Amniotic epithelial cell (primary cell): ENCODE measurements at regions not wholly inside any gene's neighbourhood (a gene's known extent, or its start where the extent isn't known, plus 50 kb on each side); places are given as distances from the start of the nearest gene placed in this dataset.
A peak's percentile ranks its signal among the peaks of the same experiment; 100 is the strongest.

Source experiments
- DNase-seq: peaks from one replicate; pipeline ENCODE4 v3.0.0-alpha.2; 2010; ENCODE audit warnings: low read depth

DNA sequence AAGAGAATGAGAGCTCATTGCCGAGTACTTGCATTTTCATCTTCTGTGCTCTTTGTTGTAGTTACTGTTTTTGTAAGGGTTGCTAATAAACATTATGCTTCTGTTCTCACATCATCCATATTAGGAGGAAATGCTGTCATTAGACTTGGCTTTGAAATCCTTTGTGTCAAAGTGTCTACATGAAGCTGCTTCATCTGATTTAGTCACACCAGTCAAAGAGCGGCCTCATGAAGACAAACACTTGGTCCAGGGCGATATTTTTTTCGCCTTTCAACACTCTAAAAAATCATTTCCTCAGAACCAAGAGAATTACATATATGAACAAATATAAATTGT is 105.0 kb downstream of the SPRY2 start:
- no peak for DNase-seq

DNA sequence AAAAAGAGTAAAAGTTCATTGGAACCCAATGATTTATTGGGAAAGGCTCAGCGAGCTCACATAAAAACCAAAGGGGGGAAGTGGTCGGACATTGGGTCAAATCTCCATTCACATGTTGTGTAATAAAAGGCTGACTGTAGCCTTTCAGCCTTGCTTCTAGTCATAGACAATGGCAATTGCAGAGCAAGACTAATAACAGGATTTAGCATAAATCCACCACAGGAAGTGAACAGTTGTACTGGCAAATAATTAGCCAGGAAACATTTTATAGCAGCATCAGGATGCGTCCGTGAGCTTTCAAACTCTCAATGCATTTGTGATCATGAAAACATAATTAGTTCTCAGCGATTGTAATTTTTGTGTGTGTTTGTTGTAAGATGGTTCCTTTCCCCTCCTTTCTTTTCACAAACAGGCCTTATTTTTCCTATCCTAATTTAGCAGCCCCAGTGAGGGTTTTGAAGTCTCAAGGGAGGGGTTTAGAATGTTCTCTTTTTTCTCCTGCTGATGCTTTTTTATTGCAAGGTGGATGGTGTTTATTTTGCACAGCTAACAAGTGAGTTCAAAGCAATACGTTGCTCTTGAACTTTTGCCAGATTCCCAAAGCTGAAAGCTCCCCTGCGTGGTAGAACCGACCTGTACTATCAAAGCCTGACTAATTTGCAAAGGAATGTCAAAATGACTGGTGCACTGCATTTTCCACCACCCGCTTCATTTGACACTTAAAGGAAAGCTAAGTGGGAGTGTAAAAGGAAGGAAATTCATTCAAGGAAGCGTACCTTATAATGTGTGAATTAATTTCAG is 105.6 kb downstream of the SPRY2 start:
- peak; percentile 68 for DNase-seq

DNA sequence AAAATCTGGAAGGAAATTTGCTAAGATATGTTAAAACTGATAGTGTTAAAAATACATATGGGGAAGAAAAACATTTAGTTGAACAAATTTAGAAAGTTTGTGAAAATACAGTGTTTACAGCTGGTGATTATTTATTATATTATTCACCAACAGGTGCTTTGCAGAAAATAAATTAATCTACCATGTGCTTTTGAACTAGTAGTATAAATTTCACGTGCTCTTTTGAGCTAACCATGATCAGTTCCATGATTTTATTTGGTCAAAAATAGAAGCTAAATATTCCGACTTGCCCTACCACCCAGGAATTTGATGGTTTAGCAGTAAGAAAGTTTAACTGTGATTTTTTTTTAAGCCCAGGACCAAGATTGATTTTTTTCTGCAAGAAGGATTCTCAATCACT is 113.3 kb downstream of the SPRY2 start:
- DNase-seq, result no peak

DNA sequence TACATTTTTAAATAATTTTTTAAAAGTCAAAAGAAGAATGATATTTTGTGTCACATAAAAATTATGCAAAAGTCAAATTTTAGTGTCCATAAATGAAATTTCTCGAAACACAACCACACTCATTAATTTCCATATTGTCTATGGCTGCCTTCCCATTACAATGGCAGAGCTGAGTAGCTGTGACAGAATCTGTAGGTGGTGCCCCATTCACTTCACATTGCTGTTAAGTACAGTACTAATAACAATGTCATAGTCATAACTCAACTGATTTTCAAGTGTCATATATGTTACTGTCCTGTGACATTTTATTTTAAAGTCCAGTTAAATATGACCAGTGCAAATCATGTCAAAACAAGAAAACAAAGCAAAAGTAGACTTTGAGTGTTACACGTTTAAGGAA is 114.3 kb downstream of the SPRY2 start:
- no peak for DNase-seq

DNA sequence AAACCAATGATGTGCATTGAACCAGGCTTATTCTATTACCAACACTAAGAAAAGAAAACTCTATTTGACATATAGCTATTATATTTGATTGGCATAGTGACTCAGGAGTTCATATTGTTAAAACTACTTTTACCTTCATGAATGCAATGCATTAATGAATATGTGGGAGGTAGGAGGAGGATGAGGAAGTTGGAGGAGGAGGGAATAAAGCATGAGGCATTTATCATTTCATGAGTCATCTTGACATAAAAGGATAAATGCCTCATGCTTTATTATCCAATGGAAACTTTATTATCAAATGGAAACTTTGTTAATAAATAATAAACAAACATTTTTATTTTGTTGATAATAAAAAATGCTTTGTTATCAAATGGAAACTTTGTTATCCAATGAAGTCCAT is 116.5 kb downstream of the SPRY2 start:
- DNase-seq, result peak; percentile 78

DNA sequence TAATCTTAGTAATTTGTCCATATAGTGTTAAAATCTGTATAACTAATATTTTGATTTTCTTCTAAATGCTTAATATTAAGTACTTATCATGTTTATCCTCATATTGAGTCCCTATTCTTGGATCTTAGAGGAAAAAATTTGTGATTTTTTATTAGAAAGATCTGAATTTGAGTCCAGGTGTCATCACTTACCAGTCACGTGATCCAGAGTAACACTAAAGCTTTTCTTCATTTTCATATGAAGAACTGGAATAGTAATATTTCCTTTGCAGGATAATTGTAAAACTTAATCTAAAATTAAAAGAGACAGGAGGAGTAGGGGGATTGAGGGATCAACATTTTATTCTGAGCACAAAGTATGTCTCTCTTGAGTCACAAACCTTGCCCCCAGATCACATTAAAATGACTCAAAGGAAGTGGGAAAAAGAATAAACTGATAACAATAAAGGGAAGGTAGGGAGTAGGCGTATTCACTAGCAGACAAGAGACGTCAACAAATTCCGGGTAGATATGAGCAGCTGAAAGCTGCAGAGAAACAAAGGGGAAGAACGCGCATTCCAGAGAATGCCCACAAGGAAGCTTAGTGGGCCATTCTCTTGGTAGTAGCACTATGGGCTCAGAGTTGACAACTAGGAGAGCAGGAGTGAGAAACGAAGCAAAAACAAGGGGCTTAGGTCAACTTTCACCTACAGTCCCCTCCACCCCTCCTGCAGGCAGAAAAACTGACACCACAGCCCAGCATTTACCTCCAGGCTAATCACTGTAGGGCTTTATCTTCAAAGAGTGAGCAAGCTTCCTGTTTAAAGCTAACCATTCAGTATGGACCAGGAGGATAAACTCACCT is 123.1 kb downstream of the SPRY2 start:
- peak; percentile 89 for DNase-seq

DNA sequence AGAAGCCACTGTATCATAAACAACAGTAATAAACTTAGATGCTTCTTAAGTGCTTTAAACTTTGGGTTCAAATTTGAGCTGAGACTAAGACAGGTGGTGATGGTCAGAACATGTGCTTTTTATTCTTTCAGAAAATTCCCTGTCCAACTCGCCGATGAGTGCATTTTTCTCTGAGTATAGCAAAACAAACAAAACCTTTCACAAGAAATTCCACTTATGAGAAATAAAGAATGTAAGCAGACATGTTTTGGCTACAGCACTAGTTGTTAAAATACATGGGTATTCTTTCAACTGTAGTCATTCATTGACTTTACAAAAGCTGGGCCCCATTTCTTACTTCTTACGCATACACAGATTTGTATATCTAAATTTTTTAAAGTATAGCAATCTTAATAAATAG is 125.6 kb downstream of the SPRY2 start:
- peak; percentile 24 for DNase-seq

DNA sequence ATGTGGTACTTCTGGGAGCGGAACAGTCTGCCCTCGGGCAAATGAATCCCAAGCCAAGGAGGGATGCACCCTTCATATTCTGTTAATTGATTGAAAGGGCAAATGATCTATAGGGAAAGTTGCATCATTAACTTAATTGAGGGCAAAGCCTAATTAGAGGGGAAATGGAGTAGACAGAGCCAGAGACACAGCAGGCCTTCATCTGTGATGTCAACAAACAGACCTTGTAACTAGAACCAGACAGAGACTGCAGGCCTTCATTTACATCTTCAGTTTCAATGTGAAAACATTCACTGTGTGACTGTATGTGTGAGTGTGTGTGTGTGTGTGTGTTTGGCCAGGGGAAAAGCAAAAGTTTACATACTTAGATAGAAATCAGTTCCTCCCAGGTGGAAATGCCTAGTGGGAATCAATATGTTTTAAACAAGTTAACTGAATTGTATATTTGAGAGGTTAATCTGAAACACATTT is 126.4 kb downstream of the SPRY2 start:
- peak; percentile 11 for DNase-seq

DNA sequence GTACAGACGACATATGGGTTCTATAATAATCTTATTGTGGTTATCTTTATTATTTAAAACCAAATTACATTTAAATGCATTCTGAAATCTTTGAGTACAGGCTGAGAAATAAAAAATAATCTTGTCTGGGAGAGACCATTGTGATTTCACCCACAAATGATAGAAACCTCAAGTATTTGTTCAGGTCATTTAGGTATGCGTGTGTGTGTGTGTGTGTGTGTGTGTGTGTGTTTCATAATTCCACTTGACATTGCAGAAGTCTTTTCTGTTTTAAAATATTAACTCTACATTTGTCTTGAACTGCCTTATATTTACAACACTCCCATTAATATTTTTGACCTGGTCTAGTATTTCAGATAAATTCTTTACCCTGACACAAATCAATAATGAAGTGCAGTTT is 126.9 kb downstream of the SPRY2 start:
- peak; percentile 44 for DNase-seq

DNA sequence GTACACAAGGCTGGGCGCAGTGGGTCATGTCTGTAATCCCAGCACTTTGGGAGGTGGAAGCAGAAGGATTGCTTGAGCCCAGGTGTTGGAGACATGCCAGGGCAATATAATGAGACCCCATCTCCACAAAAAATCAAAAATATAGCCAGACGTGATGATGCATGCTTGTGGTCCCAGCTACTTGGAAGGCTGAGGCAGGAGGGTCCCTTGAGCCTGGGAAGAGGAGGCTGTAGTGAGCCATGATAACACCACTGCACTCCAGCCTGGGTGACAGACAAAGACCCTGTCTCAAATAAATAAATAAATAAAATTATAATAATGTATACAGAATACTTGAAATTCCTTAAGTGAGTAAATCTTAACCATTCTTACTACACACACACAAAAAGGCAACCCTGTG is 127.7 kb downstream of the SPRY2 start:
- DNase-seq, result no peak

DNA sequence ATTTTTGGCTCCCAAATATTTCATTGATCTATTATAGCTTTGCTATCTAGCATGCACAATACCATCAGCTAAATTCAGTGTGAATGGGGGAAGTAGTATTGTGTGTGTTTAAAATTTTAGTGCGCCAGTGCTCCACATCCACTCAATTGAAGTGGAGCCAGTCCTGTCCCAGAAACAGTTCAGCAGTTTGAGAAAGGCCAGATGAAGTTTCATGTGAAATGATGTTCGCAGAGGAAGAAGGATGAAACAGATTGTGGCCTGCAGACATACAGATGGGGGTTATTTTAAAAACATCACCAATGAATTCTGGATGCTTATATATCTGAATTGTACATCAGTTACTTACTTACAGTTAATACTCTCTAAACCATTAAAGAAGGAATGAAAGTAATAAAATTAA is 129.4 kb downstream of the SPRY2 start:
- DNase-seq, result no peak

DNA sequence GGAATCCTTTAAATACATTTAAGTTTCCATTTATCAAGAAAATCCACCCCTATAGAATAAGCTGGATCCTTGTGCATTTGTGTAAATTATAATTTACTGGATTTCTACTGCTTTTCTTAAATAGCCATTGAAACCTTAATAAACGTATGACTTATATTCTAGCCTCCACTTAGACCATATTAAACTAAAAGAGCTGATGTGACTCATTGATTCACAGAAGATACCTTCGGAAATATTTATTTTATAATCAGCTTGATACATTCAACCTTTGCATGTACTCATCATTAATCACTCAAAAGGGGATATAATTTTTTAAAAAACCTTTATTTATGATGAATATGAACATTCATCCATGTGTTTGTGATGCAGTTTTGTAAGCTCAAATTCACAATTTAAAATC is 136.3 kb downstream of the SPRY2 start:
- no peak for DNase-seq

DNA sequence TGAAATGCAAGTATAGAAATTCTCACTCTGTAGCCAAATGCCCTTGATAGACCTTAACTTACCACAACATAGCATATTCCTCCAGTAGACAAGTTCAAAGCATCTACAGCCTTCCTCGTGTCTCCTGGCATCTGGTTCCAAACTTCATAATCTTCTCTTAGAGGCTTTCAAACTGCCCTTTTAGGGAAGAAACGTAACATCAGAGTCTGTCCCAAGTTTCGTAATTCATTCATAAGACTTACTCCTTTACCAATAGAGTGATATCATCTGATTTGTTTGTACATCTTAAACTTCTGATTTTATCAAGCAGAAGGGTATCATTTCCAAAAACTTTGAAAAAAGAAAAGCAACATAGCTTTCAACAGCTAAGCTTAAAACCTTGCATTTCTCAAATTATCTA is 137.4 kb downstream of the SPRY2 start:
- peak; percentile 27 for DNase-seq

DNA sequence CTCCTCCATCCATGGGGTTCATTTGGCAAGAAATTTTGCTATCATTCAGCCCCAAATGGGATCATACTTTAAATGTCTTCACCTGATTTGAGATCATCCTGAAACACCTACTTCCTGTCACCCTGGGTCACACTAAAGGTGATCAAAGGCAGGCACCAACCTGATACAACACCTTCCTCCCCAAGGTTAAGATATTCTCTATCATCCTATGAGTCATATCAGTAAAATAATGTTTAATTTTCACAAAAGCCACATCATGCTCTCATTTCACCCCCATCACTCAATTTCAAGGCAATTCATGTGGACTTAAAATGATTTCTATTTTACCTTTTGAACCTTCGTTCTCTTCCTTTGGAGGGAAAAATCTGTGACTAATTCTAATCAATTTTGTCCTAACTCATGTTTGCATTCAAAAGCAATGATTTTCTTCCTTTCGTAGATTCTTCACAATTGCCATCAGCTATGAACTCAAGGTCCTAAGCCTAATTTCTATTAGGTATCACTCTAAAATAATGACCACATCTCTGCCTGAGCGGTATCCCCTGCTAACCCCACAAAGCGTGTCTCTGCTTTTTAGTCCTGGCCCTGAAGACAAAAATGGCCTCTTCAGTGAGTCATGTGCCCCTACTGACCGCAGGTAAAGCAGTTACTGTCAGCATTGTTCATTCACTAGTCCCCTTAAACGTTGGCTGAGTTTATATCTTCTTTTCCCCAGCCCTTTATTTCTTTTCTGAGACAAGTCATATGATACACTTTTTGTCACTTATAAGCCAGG is 139.0 kb downstream of the SPRY2 start:
- no peak for DNase-seq

DNA sequence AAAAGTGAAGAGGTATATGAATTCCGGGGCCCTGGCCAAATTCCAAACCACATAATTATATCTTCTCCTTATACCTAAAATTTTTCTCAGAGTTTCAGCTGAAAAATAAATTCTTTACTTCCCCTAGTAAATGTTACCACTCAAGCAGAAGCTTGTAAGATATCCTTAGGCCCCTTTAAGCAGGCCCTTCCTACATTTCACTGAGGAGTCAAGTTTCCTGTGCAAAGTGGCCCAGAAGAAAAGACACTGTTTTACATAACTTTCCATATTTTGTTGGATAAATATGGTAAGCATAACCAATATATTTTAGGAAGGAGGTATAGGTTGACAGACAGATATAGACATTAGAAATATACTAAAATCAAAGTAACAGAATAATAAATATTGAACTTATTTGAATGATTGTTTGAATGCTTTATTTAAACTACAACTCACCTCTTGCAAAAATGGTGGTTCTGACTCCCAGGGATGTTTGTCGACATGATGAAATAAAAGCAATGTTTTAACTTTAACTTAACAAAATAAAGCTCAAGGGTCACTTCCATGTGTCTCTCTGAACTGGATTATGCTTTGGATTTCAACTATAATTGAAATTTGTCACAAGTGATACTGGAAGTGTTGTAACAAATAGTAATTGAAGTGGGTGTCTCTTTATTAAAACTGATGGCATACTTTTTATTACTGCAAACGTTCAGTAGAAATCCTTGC is 141.2 kb downstream of the SPRY2 start:
- DNase-seq, result no peak

DNA sequence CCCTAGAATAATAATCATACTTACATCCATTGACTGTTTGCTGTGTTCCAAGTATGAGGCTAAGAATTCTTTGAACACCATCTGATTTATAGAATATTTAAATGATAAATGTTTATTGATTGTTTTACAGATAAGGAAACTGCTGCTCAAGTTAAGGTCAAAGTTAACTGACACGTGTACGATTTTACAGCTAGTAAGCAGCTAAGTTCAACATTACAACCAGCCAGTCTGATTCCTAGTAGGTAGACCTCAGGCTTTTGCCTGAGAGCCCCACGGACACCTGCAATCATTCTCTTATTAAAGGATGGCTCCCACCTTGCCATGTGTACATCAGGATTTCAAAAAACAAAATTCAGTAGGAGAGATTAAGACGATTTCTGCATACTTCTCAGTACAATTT is 141.9 kb downstream of the SPRY2 start:
- no peak for DNase-seq

DNA sequence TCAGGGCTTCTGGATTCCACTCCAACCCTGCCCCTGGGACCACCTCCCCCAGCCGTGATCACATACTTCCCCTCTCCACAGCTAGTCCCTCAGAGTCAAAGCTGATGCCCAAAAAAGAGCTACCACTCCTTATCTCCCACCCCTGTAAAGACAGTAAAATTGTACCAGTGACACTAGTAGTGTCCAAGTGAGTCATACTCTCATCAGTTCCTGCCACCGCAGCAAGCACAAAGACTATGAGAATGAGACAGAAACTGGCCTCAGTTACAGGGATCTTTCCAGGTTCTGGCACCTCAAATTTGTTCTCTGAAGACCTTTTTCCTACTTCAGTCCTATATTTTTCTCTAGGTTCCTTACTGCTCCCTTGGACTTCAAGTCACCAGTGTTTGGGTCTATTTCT is 144.2 kb downstream of the SPRY2 start:
- no peak for DNase-seq

DNA sequence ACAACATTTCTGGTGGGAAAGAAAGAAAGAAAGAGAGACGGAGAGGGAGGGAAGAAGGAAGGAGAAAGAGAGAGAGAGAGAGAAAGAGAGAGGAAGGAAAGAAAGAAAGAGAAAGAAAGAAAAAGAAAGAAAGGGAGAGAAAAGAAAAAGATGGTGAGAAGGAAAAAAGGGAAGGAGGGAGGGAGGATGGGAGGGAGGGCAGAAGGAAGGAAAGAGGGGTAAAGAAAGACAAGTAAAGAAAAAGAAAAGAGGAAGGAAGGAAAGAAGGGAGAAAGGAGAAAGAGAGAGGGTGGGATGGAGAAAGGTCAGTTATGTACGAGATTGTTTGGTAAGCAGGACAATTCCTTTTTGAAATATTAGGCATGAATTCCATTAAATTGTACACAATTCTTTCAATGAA is 145.3 kb downstream of the SPRY2 start:
- no peak for DNase-seq

DNA sequence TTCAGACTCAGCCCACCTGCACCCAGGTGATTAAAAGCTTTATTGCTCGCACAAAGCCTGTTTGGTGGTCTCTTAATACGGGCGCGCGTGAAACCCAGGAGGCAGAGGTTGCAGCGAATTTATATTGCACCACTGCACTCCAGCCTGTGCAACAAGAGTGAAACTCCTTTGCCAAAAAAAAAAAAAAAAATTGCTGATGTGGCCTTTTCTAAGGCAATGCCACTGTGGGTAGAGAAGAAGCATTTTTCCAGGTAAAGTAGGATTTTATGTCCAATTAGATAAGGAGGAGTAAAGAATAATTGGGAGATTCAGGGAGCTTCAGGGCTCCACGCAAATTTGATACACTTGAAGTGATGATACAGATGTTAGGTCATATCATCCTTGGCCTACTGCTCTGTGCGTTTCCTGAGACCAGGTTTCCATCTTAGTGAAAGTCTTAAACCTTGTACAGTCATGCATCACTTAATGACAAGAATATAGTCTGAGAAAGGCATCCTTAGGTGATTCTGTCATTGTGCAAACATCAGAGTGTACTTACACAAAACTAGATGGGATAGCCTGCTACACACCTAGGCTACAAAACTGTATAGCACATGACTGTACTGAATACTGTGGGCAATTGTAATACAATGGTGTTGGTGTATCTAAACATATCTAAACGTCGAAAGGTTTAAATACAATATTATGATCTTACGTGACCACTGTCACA is 150.9 kb downstream of the SPRY2 start:
- no peak for DNase-seq

DNA sequence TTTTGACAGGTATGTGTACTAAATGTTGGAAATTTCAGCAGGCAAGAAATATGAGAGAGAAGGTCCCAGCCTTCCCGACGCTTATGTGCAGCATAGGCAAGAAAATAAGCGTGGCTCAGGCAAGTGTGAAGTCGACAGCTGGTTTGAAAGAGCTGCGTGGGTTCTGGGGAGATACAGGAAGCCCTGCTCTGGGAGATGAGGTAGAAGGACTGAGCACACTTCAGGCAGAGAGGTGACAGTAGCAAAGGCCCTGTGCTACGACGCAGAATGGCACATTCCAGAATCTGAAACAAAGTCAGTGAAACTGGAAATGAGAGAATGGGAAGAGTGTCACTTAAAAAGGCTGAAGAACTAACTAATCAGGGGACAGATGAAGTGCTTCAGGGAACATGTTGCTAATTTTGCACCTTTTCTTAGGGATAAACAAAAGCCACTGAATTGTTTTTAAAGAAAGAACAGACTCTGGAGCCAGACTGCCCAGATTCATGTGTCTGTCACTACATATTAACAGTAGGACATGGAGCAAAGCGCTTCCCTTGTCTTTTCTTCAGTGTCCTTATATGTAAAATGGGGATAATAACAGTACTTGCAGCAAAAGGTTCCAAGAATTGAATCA is 160.1 kb downstream of the SPRY2 start:
- DNase-seq, result no peak

DNA sequence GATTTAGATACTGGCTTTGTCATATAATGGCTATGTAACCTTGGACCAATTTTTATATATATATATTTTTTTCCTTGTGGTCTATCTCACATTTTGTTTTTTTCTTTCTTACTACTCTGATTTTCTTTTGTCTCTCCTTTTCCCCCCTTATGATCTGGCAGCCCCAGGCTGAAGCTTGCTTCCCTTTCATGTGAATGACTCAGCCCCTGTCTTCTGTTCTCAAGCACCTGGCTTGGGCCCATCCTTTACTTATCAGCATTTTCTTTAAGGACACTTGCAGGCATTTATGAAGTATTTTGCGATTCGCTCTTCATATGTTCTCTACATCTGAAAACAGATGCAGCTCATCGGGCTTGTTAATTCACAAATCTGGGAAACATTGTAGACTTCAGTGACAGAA is 163.6 kb downstream of the SPRY2 start:
- DNase-seq, result no peak
